ENCODE measurements at regions not wholly inside any gene's neighbourhood (a gene's known extent, or its start where the extent isn't known, plus 50 kb on each side); places are given as distances from the start of the nearest gene placed in this dataset.

GRCh38 chr7:137081321-137082093, 213.1 kb downstream of the CHRM2 start:
- Mint-ChIP-seq H3K27ac (no peak overlapping the region), H3K9me3 (peaks cover 0 to 12% of the 10 kb centered on the region in 2 donors), H3K27me3 (no peaks in the 10 kb centered on the region), H3K4me1 (no peaks in the 10 kb centered on the region), H3K4me3 (no peak overlapping the region)
- ATAC-seq (no peak), DNase-seq (no peak)

DNA sequence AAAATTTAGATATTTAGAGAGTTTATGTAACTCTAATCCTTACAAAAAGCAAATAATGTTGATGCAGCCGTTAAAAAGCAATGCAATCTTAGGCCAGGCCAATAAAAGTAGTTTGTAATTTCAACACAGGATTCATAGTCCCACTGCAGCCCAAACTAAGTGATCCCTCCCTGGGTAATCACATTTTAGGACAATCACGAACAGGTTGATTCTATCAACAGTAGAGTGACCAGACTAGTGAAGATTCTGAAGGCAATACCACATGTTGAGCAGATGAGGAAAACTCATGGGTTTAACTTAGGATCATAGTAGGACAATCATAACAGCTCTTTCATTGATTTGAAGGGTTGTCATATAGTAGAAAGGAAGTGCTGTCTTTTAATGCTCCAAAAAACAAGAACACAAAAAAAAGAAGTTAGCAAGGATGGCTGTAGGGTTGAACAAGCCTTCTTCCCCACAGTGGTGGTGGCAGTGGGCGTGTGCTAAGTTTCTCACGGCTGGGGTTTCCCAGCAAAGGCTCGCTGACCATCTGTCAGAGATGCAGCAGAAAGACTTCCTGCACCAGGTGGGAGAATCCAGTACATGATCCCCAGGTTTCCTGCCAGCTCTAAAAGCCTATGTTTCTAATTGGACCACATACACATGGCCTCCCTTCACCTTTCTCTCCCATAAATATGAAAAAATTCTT, 212.2 kb downstream of the CHRM2 start:
- no peaks in the 10 kb centered on the region for H3K27me3 Mint-ChIP-seq
- ATAC-seq, result no peak
- H3K27ac Mint-ChIP-seq, result no peak overlapping the region
- no peak for DNase-seq
- no peak overlapping the region for H3K4me3 Mint-ChIP-seq
- peaks cover 0 to 12% of the 10 kb centered on the region in 2 donors for H3K9me3 Mint-ChIP-seq
- no peaks in the 10 kb centered on the region for H3K4me1 Mint-ChIP-seq

- no peak overlapping the region for H3K27ac Mint-ChIP-seq
- H3K9me3 Mint-ChIP-seq, result peaks cover 0 to 12% of the 10 kb centered on the region in 2 donors
- no peaks in the 10 kb centered on the region for H3K4me1 Mint-ChIP-seq
- H3K27me3 Mint-ChIP-seq, result no peaks in the 10 kb centered on the region
- DNase-seq, result no peak
- H3K4me3 Mint-ChIP-seq, result no peak overlapping the region
- ATAC-seq, result no peak
Observed at GRCh38 chr7:137078781-137079180, 210.3 kb downstream of the CHRM2 start.

- no peaks in the 10 kb centered on the region for H3K4me1 Mint-ChIP-seq
- no peak for ATAC-seq
- H3K9me3 Mint-ChIP-seq, result peaks cover 0 to 12% of the 10 kb centered on the region in 2 donors
- DNase-seq, result no peak
- no peaks in the 10 kb centered on the region for H3K27me3 Mint-ChIP-seq
- H3K4me3 Mint-ChIP-seq, result no peak overlapping the region
- H3K27ac Mint-ChIP-seq, result no peak overlapping the region
Observed at GRCh38 chr7:137074391-137075030, 206.1 kb downstream of the CHRM2 start.

GRCh38 chr7:137073571-137074325, 205.3 kb downstream of the CHRM2 start:
- no peak overlapping the region for H3K4me3 Mint-ChIP-seq
- ATAC-seq (no peak), DNase-seq (no peak)
- H3K27ac Mint-ChIP-seq, result no peak overlapping the region
- H3K27me3 Mint-ChIP-seq, result no peaks in the 10 kb centered on the region
- H3K9me3 Mint-ChIP-seq, result peaks cover 0 to 8% of the 10 kb centered on the region in 2 donors
- no peaks in the 10 kb centered on the region for H3K4me1 Mint-ChIP-seq

All from stimulated activated naive CD8-positive, alpha-beta T cell treated with anti-CD3 and anti-CD28 coated beads, Interleukin-15, amount 100 ng/mL, for 72 hours (primary cell).